Smooth muscle cell (in vitro differentiated cells): ENCODE measurements at regions not wholly inside any gene's neighbourhood (a gene's known extent, or its start where the extent isn't known, plus 50 kb on each side); places are given as distances from the start of the nearest gene placed in this dataset.

Experiments
- DNase-seq: peaks from one replicate; lab custom pipeline; 2025; ENCODE audit not compliant: unreplicated experiment; lab: John Stamatoyannopoulos, UW
- H2AFZ ChIP-seq: fragments of 200-600 bp; sonication (generic); 2 replicates; pipeline ENCODE4 v1.6.0; 2016; ENCODE audit warnings: antibody characterized with exemption, low read depth, mild to moderate bottlenecking
- H3F3A ChIP-seq: fragments of 200-600 bp; sonication (generic); 2 replicates; pipeline ENCODE4 v1.6.0; 2017; ENCODE audit warnings: antibody characterized with exemption, low read depth
- H3K27ac ChIP-seq: fragments of 200-600 bp; sonication (generic); 2 replicates; pipeline ENCODE4 v1.5.1; 2016; ENCODE audit warnings: low read depth, mild to moderate bottlenecking
- H3K27me3 ChIP-seq: fragments of 200-600 bp; sonication (generic); 2 replicates; pipeline ENCODE4 v1.6.1; 2016; ENCODE audit warnings: low read depth, mild to moderate bottlenecking
- H3K36me3 ChIP-seq: fragments of 200-600 bp; sonication (generic); 2 replicates; pipeline ENCODE4 v1.5.1; 2016; ENCODE audit warnings: low read depth
- H3K4me1 ChIP-seq: fragments of 200-600 bp; sonication (generic); 2 replicates; pipeline ENCODE4 v1.5.1; 2016; ENCODE audit warnings: low read depth
- H3K4me2 ChIP-seq: fragments of 200-600 bp; sonication (generic); 2 replicates; pipeline ENCODE4 v1.6.0; 2016; ENCODE audit warnings: mild to moderate bottlenecking
- H3K4me3 ChIP-seq: fragments of 200-600 bp; sonication (generic); 2 replicates; pipeline ENCODE4 v1.5.1; 2016; ENCODE audit warnings: mild to moderate bottlenecking
- H3K79me2 ChIP-seq: fragments of 200-600 bp; sonication (generic); 2 replicates; pipeline ENCODE4 v1.6.0; 2016; ENCODE audit warnings: low read depth, mild to moderate bottlenecking
- H3K9ac ChIP-seq: fragments of 200-600 bp; sonication (generic); 2 replicates; pipeline ENCODE4 v1.6.0; 2016; ENCODE audit warnings: low read depth
- H3K9me3 ChIP-seq: fragments of 200-600 bp; sonication (generic); replicated peaks from 2 replicates; pipeline ENCODE4 v1.5.1; 2016; ENCODE audit warnings: low read depth
- H4K20me1 ChIP-seq: fragments of 200-600 bp; sonication (generic); 2 replicates; pipeline ENCODE4 v1.6.0; 2016; ENCODE audit warnings: low read depth
- WGBS: methylation state at CpG from one replicate; pipeline ENCODE4 v1.1.7; 2016; ENCODE audit warnings: low lambda C conversion rate; 5-methylcytosine and 5-hydroxymethylcytosine counted together
- TF ChIP-seq, protein P1 (sequence below): fragments of 200-600 bp; sonication (generic); IDR thresholded peaks from 2 replicates; pipeline ENCODE4 v1.5.1; 2017; ENCODE audit warnings: borderline replicate concordance, mild to moderate bottlenecking, antibody characterized with exemption; ENCODE audit not compliant: insufficient read depth, poor library complexity, severe bottlenecking

DNA sequence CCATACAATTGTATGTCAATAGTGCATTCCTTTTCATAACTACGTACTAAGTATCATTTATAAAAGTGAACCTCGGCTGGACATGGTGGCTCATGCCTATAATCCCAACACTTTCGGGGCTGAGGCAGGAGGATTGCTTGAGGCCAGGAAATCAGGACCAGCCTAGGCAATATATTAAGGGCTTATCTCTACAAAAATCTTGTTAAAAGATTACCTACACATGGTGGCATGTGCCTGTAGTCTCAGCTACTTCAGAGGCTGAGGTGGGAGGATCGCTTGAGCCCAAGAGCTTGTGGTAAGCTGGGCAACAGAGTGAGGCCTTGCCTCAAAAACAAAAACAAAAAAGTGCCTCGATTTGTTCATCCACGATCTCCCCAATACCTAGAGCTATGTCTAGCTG lies 449.7 kb upstream of the SULF2 start:
- Histone ChIP-seq H3K27ac (no peak overlapping the region), H3K9ac (no peak overlapping the region), H3K4me2 (no peak overlapping the region), H3K4me3 (no peak overlapping the region), H3K4me1 (no peaks in the 10 kb centered on the region), H3K79me2 (no peaks in the 10 kb centered on the region), H3K36me3 (no peaks in the 10 kb centered on the region), H3K9me3 (no peaks in the 10 kb centered on the region), H2AFZ (no peak overlapping the region), H3K27me3 (no peaks in the 10 kb centered on the region), H4K20me1 (no peaks in the 10 kb centered on the region), H3F3A (no peaks in the 10 kb centered on the region)
- DNase-seq = no peak
- TF ChIP-seq, protein P1, sequence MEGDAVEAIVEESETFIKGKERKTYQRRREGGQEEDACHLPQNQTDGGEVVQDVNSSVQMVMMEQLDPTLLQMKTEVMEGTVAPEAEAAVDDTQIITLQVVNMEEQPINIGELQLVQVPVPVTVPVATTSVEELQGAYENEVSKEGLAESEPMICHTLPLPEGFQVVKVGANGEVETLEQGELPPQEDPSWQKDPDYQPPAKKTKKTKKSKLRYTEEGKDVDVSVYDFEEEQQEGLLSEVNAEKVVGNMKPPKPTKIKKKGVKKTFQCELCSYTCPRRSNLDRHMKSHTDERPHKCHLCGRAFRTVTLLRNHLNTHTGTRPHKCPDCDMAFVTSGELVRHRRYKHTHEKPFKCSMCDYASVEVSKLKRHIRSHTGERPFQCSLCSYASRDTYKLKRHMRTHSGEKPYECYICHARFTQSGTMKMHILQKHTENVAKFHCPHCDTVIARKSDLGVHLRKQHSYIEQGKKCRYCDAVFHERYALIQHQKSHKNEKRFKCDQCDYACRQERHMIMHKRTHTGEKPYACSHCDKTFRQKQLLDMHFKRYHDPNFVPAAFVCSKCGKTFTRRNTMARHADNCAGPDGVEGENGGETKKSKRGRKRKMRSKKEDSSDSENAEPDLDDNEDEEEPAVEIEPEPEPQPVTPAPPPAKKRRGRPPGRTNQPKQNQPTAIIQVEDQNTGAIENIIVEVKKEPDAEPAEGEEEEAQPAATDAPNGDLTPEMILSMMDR = no peak
- WGBS = 84% methylated on average over 6 of the region's 6 CpGs

DNA sequence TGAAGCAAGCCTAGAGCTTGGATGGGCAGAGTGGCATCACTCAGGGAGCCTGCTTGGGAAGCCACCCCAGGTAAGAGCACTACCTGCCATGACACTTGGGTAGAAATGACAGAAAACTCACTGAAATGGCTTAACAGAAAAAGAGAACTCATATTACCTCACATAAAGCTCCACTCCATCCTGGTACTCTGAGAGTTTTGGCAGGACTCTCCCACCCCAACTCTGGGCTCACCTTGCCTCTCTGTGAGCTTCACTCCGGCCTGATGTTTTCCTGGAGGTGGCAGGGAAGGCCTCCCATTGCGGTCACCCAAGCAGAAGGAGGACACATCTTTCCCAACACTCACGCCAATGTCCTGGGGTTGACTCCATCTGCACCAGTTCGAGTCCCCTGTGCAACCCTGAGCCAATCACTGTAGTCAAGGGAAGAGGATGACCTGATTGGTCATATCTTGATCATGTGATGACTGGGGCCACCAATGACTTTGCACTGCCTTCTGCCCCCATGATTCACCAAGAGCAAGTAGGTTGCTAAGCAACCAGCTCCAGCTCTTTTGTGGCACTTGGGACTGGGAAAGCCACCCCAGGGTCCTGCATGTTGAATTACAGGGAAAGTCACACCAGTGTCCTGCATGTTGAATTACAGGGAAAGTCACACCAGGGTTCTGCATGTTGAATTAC lies 446.1 kb upstream of the SULF2 start:
- WGBS = 76% methylated on average over 4 of the region's 4 CpGs
- Histone ChIP-seq H3K4me3 (no peak overlapping the region), H4K20me1 (no peaks in the 10 kb centered on the region), H3K4me1 (no peaks in the 10 kb centered on the region), H3K9ac (no peak overlapping the region), H3K27ac (no peak overlapping the region), H3K9me3 (no peaks in the 10 kb centered on the region), H3K4me2 (no peak overlapping the region), H2AFZ (no peak overlapping the region), H3K27me3 (no peaks in the 10 kb centered on the region), H3K79me2 (no peaks in the 10 kb centered on the region), H3F3A (no peaks in the 10 kb centered on the region), H3K36me3 (no peaks in the 10 kb centered on the region)
- DNase-seq = no peak
- TF ChIP-seq, protein P1 = no peak

DNA sequence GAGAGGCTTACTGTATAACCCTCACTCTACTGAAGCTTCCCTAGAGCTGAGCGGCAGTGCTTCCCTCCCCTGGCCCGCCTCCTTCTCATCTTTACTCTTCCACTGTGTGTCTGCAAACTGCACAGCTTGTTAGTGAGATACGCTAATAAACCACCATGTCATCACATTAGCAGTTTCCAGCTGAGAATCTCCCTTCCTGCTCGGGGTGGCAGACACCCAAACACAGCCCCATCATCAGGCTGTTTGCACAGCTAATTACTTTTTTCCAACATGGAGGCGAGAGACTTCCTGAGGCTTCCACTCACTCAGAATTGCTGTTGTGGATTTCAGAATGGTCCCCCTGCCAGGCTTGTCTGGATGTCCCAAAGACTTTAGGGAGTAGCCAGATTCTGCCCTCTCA lies 444.9 kb upstream of the SULF2 start:
- 78% methylated on average over 5 of the region's 5 CpGs for WGBS
- no peaks in the 10 kb centered on the region for H3F3A ChIP-seq
- no peaks in the 10 kb centered on the region for H3K79me2 ChIP-seq
- H3K27ac ChIP-seq = no peak overlapping the region
- H3K4me3 ChIP-seq = no peak overlapping the region
- no peaks in the 10 kb centered on the region for H3K9me3 ChIP-seq
- no peak overlapping the region for H3K9ac ChIP-seq
- H4K20me1 ChIP-seq = no peaks in the 10 kb centered on the region
- H3K36me3 ChIP-seq = no peaks in the 10 kb centered on the region
- H3K4me1 ChIP-seq = no peaks in the 10 kb centered on the region
- H3K4me2 ChIP-seq = no peak overlapping the region
- no peak for DNase-seq
- TF ChIP-seq, protein P1 = no peak
- H3K27me3 ChIP-seq = no peaks in the 10 kb centered on the region
- H2AFZ ChIP-seq = no peak overlapping the region

DNA sequence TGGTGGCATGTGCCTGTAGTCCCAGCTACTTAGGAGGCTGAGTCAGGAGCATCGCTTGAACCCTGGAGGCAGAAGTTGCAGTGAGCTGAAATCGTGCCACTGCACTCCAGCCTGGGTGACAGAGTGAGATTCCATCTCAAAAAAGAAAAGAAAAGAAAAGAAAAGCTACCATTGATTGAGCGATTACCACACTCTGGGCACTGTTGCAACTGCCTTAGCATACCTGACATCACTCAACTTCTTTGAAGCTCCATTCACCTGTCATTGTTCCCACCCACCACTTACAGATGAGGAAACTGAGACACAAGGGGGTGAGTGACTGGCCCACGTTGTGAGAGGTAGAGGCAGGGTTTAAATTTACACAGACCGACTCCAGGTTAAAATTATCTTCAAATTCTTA lies 442.1 kb upstream of the SULF2 start:
- Histone ChIP-seq H3K4me2 (no peak overlapping the region), H3K4me1 (no peaks in the 10 kb centered on the region), H4K20me1 (no peaks in the 10 kb centered on the region), H3K9me3 (no peaks in the 10 kb centered on the region), H3K79me2 (no peaks in the 10 kb centered on the region), H2AFZ (no peak overlapping the region), H3K9ac (no peak overlapping the region), H3K36me3 (no peaks in the 10 kb centered on the region), H3K27ac (no peak overlapping the region), H3K4me3 (no peak overlapping the region), H3F3A (no peaks in the 10 kb centered on the region), H3K27me3 (no peaks in the 10 kb centered on the region)
- TF ChIP-seq, protein P1 = no peak
- WGBS = 88% methylated on average over 5 of the region's 5 CpGs
- no peak for DNase-seq
